HG02623 (cell line): ENCODE measurements at regions not wholly inside any gene's neighbourhood (a gene's known extent, or its start where the extent isn't known, plus 50 kb on each side); places are given as distances from the start of the nearest gene placed in this dataset.
"Not testable (repeated sequence)": the region's sequence is repeated elsewhere in the genome, so short reads cannot be mapped to it uniquely, and the experiment has no call there.

Experiments used
- ATAC-seq: cut with Tn5 transposase; IDR thresholded peaks from one replicate; pipeline ENCODE4 v1.9.1; 2021; ENCODE audit warnings: moderate library complexity; ENCODE audit not compliant: unreplicated experiment

DNA sequence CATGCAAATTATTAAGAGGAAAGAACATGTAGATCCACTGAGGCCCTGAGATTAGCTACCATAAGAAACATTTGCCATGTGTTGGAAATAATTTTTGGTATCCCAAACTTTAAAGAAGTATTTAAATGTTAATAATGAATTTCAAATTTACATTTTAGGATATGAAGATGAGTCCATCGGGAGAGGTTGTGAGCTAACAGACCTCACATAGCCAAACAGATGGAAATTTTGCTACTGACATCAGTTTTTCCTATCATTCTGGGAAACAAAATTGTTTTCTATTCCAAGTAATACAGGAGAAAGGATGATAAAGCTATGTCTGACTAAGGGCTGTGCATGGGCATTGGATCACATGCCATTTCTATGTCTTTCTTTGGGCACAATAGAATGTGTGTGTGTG, 809.6 kb downstream of the TENT5A start:
- ATAC-seq: no peak

DNA sequence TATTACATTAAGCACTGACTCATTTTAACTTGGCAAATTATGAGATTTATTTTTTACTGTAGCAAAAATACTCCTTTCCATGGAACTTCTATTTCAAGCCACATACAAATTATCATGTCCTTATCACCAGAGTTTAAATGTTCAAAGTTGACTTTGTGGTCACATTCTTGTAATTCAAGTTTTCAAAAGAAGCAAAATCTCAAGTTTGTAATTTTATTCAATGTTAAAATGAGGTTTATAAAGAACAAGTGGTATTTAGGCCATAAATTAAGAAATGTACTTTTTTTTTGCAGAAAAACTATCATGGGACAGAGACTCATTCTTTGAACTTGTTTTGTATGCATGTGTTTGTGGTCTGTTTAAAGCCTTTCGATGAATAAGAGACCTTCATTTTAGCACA, 811.5 kb downstream of the TENT5A start:
- no peak for ATAC-seq

DNA sequence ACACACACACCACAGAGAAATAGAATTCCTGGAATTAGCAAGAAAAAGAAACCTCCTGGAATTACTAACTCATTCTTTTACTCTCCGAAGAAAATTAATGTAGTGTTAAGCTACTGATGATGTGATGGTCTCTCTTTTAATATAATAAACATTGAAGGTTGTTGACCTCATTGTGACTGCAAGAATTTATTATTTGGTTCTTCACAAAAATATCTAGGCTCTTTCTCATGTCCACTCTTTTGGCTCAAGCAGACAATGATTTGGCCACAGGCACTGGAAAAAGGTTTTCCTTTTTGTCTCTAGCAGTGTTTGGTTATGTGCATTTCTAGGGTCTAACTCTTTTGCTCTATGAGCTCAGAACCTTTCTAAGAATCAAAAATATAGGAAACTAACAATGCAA, 811.9 kb downstream of the TENT5A start:
- no peak for ATAC-seq

DNA sequence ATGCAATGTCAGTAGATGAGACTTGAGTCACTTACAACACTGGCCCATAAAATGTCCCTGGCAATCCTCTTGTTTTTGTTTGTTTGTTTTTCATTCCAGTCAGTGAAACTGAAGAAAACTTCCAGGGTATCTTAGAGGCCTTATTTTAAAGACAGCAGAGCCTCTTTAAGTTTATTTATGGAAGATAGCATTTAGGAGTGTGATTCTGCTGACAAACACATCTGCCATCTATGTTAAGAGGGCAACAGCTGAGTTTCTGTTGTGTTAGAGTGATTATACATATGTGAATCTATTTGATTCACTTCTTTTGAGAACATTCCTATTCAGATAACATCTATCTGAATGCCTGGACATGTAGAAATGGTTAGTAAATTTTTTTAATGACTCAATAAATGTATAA, 812.6 kb downstream of the TENT5A start:
- ATAC-seq: no peak

DNA sequence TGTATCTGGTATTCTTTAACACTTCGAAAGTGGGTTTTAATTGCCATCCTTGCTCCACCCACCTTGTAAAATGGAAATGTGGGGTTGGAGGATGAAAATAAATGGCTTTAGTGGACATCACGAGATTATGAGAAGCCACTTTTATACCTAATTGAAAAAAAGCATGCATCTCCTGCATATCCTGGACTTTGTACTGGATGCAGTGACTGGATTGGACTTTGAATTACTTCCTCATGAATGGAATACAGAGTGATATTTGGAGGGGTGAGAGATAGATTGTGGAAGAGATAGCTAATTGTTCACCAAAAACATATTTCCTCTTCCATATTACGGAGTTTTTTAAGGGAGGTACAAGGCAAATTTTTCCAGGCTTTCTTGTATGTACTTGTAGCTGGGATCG, 813.0 kb downstream of the TENT5A start:
- ATAC-seq: no peak

DNA sequence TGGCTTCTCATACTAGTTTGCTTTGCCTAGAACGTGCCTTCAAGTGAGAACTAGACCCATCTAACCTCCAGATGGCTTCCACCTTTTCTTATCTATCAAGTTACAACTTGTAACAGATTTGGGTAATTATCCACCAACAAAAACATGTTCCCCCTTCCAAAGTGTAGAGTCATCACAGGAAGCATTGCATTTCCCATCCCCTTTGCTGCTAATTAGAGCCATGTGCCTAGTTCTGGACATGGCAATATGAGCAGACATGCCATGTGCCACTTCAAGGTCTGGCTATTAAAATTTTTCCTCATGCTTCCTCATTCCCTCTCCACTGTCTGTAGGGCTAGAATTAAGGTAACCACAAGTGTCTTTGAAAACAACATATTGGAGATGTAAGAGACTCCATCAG, 814.4 kb downstream of the TENT5A start:
- no peak for ATAC-seq

DNA sequence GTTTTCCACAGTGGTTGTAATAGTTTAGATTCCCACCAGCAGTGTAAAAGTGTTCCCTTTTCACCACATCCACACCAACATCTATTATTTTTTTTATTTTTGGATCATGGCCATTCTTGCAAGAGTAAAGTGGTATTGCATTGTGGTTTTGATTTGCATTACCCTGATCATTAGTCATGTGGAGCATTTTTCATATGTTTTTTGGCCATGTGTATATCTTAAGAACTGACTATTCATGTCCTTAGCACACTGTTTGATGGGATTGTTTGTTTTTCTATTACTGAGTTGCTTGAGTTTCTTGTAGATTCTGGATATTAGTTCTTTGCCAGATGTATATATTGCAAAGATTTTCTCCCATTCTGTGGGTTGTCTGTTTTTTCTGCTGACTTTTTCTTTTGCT, 820.1 kb downstream of the TENT5A start:
- no peak for ATAC-seq

DNA sequence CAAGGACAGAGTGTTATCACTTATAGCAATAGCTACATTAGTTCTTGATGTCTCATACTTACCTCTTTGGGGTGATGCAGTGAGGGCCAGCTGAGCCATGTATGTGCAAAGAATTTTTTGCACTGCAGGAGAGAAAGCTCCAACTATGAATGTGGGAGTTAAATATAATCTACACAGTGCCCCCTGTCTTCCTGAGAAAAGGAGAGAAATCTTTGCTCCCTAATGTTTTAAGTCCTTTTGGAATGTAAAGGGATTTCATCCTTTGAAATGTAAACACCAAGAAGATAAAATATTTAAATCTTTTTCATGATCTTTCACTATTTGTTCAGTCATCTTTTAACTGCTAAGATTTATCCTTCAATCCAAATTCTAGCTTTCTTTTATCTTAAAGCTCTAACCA, 822.1 kb downstream of the TENT5A start:
- ATAC-seq: no peak

DNA sequence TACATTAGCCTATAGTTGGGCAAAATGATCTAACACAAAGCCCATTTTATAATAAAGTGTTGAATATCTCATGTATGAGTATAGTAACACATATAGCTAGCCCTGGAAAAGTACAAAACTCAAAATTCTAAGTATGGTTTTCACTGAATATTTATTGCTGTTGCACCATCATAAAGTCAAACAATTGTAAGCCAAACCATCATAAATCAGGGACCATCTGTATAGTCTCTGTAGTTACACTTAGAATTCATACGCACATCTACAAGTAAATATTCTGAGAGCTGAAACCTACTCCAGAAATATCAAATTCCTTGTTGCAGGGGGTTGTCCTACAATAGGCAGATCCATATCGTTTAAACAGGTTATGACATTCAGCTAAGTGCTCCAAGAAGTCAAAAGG, 817.3 kb downstream of the BCKDHB start:
- ATAC-seq: no peak

DNA sequence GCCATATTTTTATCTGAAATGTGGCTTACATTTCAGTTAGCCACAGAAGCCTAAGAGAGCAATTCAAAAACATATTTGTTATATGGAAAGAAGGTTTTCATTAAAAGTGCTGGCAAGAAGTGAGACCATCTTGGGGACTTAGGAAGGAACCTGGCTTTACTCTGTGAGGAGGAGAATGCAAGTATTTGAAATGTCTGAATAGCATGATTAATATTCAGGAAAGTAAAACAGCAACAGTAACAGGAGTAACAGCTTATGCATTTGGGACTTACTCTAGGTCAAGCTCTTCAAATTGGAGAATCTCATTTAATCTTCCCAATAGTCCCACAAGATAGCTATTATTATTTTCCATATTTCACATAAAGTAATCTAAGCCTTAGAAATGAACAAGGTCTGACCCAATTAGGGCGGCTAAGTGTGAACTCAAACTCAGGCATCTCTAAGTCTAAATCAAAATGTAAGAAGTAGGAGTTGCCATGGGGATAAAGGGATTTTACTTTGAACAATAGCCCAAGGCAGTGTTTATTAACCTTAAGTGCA, 816.5 kb downstream of the BCKDHB start:
- no peak for ATAC-seq

DNA sequence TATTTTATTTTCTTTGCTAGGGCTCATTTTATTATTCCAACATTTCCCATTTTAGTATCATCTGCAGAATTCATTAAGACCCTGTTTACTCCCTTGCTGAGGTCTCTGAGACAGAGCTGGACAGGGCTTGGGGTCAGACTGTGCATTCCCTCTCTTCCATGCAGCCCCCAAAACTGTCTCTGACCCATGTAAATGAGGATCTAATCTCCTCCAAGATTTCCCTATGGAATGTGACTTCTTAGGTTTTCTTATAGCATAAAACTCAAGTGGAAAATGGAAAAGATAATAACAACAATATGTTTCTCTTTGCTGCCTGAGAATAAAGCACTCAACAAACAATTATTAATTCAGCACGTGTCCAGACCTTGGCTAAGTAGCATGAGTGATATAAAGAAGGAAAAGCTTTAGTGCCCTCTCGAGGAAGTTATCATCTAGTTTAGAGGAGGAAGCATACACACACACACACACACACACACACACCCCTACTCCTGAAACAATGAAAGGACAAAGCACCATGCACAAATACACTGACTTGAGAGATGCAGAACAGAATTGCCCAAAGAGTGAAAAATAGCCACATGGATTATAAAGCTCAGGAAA, 815.5 kb downstream of the BCKDHB start:
- ATAC-seq: no peak

DNA sequence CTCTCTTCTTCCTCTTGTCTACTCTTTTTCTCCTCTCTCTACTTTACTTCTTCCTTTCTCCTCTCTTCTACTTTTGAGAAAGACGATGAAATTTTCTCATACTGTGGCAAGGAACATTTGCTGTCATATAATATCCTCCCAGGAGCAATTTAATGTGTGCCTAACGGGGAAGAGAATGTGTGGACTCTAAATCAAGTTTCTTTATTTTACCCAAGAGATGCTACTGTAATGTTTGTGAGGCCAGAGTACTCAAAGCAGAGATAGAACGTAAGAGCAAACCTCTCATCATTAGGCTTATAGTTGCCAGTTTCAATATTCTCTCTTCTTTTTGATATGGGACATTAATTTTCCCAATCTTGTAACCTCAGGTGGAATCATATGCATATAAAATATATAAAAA, 801.4 kb downstream of the BCKDHB start:
- no peak for ATAC-seq

DNA sequence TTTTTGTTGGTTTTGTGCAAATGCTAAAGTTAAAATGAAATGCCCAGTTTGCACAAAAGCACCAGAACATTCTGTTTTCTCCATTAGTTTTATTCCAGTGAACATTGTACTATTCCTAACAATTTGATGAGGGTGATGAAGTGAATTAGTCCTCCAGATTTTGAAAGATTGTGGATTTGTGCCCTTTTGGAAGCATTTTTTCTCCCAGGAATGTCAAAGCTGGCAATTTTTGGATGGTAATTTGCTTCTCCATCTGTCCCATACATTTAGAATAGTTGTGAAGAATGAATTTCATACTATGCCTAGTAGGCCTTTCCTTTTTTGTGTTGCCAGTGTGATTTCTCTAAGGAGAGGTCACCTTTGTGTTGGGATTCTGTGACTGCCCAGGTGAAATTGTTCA, 797.2 kb downstream of the BCKDHB start:
- no peak for ATAC-seq

DNA sequence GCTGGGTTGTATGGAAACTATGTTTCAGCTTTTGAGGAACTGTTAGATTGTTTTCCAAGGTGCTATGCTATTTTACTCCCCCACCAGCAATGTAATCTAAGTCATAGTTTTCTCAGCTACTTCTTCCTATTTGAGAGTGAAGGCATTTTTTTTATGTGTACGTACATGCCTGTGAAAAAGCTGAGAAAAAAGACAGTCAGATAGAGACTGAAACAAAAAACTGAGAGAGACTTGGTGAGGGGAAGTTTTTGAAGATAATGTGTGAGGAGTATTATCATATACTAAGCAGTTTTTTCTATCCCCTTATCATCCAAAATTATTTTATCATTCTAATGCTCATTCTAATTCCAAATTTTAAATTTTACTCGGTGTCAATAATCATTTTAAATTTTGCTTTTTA, 780.0 kb downstream of the BCKDHB start:
- ATAC-seq: no peak

DNA sequence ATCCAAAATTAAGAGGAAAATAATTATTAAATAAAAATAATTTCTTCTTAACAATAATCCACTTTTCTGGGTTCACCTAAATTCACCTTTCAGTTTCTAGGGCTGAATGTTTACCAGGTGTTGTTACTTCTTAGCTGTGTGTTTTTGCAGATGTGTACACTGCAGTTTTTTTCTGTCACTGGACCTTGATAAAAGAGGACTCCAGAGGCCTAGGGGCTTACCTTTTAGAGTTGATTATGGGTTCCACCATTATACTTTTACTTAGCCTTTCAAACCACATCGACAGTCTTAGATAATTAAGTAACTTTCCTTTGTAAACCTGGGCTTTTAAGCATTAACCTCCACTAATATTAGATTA, 766.5 kb downstream of the BCKDHB start:
- ATAC-seq: no peak

DNA sequence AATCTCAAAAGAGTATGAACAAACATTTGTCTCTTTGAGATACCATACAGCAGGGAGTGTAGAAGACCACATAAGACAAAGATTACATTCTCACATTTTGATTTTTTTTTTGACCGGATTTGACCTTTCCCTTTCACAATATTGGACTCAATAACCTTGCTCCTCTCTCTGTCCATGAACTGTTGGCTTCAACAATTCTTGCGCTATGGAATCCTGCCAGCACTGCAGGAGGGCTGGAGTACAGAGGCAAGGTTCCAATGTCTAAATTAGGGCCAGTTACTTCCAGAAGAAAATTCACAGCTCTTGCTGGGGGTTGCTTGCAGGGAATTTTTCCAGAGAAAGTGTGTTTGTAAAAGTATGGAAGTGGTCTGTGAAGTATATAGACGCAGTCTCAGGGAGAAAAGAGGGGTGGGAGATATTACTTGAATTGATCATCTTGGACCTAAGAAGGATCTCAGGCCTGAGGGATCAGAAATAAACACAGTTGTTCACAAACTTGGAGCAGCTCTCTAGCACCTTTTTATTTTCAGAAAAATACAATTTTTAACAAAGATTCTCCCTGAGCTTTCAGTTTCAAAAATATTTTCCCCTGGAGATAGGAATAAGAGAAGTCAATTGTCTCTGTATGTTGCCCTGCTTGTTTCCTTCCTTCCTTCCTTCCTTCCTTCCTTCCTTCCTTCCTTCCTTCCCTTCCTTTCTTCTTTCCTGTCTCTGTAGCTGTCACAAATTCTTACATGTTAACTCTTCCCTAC, 765.9 kb downstream of the BCKDHB start:
- no peak for ATAC-seq

DNA sequence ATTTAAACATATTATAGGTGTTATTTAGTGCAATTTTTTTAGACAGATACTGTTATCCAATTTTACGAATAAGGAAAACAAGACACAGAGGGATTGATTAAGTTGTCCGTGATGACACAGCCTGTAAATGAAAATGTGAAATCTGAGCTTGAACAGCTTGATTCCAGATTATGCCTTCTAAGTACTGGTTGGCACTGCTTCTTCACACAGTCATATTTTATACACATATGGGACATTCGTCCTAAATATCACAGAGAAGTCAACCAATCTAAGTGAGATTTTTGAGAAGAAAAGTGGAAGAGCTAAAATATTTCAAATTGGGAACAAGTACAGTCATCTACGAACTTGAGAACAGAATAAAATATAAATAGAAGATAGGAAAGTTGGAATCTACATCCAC, 756.3 kb downstream of the BCKDHB start:
- no peak for ATAC-seq

DNA sequence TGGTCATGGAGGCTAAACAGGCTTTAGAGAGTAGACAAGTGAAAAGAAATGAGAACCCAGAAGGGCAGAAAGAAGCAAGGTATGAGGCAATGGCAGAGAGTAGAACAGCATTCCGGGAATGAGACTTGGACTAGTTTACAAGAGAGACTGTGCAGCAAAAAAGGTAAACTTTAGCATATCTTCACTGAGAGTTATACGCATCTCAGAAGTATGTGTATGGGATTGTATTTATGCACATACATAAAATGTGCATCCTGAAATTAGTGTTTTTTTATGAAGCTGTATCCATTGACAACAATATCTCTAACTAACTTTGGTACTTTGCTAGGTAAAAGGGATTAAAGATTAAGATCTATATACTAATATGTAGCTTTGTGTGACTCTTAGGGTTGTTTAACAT, 753.6 kb downstream of the BCKDHB start:
- ATAC-seq: no peak

DNA sequence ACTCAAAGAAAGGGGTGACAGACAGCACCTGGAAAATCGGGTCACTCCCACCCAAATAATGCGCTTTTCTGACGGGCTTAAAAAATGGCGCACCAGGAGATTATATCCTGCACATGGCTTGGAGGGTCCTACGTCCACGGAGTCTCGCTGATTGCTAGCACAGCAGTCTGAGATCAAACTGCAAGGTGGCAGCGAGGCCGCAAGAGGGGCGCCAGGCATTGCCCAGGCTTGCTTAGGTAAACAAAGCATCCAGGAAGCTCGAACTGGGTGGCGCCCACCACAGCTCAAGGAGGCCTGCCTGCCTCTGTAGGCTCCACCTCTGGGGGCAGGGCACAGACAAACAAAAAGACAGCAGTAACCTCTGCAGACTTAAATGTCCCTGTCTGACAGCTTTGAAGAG, 741.5 kb downstream of the BCKDHB start:
- not testable (repeated sequence) for ATAC-seq

DNA sequence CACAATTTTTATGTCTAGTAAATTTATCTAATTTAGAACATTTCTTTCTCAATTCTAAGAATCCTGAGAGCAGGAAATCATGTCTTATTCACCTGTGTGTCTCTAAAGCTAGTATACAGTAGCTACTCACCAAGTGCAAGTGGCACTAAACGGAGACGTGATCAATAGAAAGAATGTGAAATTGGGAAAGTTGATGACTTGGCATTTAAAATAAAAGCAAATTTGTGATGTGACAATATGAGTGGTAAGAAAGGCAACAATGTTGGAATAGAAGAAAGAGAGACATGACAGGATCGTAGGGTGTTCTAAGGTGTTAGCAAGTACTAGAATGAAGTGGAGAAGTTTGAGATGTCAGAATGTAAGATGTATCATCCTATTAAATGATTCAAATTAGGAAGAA, 725.9 kb downstream of the BCKDHB start:
- ATAC-seq: no peak

DNA sequence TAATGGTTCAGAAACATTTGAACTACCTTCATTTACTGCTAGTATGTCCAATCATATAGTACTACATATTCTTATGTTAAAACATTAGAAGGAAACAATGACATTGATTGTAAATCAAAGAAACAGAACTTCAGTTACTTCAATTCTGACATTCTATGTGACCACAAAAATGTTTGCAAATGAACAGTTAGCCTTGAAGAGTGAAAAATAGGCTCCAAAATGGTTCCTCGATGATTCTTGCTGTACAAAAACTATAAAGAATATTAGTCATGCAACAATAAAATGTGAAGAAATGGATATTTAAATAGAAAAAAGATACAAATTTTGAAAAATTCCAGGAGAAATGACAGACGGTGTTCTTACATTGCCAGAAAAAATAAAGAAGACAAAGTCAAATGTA, 686.9 kb downstream of the BCKDHB start:
- ATAC-seq: no peak

DNA sequence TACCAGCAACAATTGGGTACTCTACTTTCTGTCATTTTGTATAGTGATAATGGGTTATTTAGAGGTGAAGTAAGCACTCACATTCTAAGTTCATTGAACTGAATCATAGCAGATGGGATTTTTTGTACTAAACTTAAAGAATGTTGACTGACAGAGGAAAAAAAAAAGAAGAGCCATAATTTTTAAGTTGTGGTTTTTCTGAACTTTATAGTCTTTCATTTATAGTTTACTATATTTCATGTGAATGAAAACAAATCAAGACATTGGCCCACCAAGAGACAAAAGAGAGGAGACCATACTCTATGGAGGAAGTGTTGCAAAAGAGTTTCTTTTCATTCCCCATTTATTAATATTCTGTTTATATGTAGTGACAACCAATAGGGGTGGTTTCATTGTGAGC, 685.7 kb downstream of the BCKDHB start:
- no peak for ATAC-seq
